ENCODE measurements at regions not wholly inside any gene's neighbourhood (a gene's known extent, or its start where the extent isn't known, plus 50 kb on each side); places are given as distances from the start of the nearest gene placed in this dataset.

DNA sequence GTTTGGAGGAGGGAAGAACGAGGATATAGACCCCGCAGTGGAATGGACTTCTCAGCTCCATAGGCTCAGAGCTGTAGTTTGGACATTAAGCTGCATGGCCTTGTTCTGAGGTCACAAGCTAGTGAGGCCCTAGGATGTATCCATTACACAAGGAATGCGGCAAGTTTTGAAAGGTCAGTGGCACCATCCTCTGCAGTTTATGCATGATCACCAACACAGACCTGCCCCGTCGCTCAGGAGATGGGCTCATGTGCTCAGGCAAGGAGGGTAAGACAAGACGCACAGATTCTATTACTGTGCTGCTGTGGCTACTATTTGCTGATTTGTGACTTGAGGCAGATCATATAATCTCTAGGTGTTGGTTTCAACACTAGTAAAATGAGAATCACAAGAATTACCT is 110.9 kb downstream of the FAM161A start:
- H3K27me3 ChIP-seq (ENCODE audit: control insufficient read depth in 4 of 4, insufficient read depth in 4 of 4, low read length in 3 of 4): no peaks in the 10 kb centered on the region

DNA sequence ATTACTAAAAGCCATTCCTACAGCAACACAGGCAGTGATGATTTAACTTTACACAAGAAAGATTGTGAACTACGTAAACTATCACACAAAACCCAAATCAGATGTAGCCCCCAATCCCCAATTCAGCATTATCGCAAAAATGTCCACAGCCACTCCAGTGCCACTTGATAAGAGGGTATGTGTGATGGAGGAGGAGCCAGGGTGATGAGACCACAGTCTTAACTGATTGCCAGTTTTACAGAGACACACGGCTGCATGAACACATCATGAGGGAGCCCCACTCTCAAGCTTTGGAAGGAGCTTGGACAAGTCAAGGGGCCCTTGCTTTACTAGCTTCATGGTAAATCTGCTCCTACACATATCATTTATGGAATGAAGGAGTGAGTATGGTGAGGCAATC is 116.0 kb downstream of the FAM161A start:
- 90% methylated on average over 3 of the region's 3 CpGs for WGBS
- Histone ChIP-seq H3K27ac (ENCODE audit: low read depth in 1 of 2, low read length in 2 of 2) (no peak overlapping the region), H3K27me3 (ENCODE audit: control insufficient read depth in 4 of 4, insufficient read depth in 4 of 4, low read length in 3 of 4) (no peaks in the 10 kb centered on the region), H3K36me3 (ENCODE audit: control insufficient read depth in 4 of 4, insufficient read depth in 3 of 4, low read depth in 1 of 4, low read length in 3 of 4) (no peaks in the 10 kb centered on the region), H3K4me1 (ENCODE audit: control insufficient read depth in 4 of 4, insufficient read depth in 4 of 4, low read length in 3 of 4) (no peaks in the 10 kb centered on the region), H3K9me3 (ENCODE audit: control insufficient read depth in 4 of 4, low read length in 3 of 4) (no peaks in the 10 kb centered on the region), H3K4me3 (ENCODE audit: low read depth in 1 of 3, low read length in 3 of 3) (no peak overlapping the region), H3K9ac (ENCODE audit: low read depth in 1 of 2, low read length in 2 of 2) (no peak overlapping the region)
- DNase-seq (ENCODE audit: low spot score): no peak
- TF ChIP-seq SP1 (IDR thresholded peaks at IDR 0.05) (no peak), GABPA (IDR thresholded peaks at IDR 0.05 in 1 of 2, conservative IDR thresholded peaks at IDR 0.05 in 1 of 2) (no peak), FOXA2 (IDR thresholded peaks at IDR 0.05) (no peak), HNF4G (IDR thresholded peaks at IDR 0.05) (no peak), TAF1 (conservative IDR thresholded peaks at IDR 0.05) (no peak), NR2F2 (IDR thresholded peaks at IDR 0.05) (no peak), YY1 (IDR thresholded peaks at IDR 0.05) (no peak), HNF4A (conservative IDR thresholded peaks at IDR 0.05) (no peak), RAD21 (IDR thresholded peaks at IDR 0.05) (no peak), JUND (IDR thresholded peaks at IDR 0.05) (no peak), RXRA (IDR thresholded peaks at IDR 0.05) (no peak)
- TF ChIP-seq, protein P1, sequence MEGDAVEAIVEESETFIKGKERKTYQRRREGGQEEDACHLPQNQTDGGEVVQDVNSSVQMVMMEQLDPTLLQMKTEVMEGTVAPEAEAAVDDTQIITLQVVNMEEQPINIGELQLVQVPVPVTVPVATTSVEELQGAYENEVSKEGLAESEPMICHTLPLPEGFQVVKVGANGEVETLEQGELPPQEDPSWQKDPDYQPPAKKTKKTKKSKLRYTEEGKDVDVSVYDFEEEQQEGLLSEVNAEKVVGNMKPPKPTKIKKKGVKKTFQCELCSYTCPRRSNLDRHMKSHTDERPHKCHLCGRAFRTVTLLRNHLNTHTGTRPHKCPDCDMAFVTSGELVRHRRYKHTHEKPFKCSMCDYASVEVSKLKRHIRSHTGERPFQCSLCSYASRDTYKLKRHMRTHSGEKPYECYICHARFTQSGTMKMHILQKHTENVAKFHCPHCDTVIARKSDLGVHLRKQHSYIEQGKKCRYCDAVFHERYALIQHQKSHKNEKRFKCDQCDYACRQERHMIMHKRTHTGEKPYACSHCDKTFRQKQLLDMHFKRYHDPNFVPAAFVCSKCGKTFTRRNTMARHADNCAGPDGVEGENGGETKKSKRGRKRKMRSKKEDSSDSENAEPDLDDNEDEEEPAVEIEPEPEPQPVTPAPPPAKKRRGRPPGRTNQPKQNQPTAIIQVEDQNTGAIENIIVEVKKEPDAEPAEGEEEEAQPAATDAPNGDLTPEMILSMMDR (IDR thresholded peaks at IDR 0.05; ENCODE audit: low read depth, low read length, missing input control): no peak
- TF ChIP-seq, protein P2, sequence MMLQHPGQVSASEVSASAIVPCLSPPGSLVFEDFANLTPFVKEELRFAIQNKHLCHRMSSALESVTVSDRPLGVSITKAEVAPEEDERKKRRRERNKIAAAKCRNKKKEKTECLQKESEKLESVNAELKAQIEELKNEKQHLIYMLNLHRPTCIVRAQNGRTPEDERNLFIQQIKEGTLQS (IDR thresholded peaks at IDR 0.05): no peak
- TF ChIP-seq, protein P3, sequence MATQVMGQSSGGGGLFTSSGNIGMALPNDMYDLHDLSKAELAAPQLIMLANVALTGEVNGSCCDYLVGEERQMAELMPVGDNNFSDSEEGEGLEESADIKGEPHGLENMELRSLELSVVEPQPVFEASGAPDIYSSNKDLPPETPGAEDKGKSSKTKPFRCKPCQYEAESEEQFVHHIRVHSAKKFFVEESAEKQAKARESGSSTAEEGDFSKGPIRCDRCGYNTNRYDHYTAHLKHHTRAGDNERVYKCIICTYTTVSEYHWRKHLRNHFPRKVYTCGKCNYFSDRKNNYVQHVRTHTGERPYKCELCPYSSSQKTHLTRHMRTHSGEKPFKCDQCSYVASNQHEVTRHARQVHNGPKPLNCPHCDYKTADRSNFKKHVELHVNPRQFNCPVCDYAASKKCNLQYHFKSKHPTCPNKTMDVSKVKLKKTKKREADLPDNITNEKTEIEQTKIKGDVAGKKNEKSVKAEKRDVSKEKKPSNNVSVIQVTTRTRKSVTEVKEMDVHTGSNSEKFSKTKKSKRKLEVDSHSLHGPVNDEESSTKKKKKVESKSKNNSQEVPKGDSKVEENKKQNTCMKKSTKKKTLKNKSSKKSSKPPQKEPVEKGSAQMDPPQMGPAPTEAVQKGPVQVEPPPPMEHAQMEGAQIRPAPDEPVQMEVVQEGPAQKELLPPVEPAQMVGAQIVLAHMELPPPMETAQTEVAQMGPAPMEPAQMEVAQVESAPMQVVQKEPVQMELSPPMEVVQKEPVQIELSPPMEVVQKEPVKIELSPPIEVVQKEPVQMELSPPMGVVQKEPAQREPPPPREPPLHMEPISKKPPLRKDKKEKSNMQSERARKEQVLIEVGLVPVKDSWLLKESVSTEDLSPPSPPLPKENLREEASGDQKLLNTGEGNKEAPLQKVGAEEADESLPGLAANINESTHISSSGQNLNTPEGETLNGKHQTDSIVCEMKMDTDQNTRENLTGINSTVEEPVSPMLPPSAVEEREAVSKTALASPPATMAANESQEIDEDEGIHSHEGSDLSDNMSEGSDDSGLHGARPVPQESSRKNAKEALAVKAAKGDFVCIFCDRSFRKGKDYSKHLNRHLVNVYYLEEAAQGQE (IDR thresholded peaks at IDR 0.05): no peak

More for the DNA sequence above, 110.9 kb downstream of the FAM161A start:
- TF ChIP-seq RXRA (IDR thresholded peaks at IDR 0.05): no peak
- no peak for TF ChIP-seq EGR1 (IDR thresholded peaks at IDR 0.05; ENCODE audit: low read depth in 2 of 2)
- no peak for TF ChIP-seq JUND (IDR thresholded peaks at IDR 0.05)
- TF ChIP-seq, protein P3 (IDR thresholded peaks at IDR 0.05): no peak
- no peak for TF ChIP-seq FOXA2 (IDR thresholded peaks at IDR 0.05)
- TF ChIP-seq, protein P4, sequence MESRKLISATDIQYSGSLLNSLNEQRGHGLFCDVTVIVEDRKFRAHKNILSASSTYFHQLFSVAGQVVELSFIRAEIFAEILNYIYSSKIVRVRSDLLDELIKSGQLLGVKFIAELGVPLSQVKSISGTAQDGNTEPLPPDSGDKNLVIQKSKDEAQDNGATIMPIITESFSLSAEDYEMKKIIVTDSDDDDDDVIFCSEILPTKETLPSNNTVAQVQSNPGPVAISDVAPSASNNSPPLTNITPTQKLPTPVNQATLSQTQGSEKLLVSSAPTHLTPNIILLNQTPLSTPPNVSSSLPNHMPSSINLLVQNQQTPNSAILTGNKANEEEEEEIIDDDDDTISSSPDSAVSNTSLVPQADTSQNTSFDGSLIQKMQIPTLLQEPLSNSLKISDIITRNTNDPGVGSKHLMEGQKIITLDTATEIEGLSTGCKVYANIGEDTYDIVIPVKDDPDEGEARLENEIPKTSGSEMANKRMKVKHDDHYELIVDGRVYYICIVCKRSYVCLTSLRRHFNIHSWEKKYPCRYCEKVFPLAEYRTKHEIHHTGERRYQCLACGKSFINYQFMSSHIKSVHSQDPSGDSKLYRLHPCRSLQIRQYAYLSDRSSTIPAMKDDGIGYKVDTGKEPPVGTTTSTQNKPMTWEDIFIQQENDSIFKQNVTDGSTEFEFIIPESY (IDR thresholded peaks at IDR 0.05): no peak
- no peak for TF ChIP-seq RAD21 (IDR thresholded peaks at IDR 0.05)
- TF ChIP-seq, protein P2 (IDR thresholded peaks at IDR 0.05): no peak
- TF ChIP-seq GABPA (IDR thresholded peaks at IDR 0.05 in 1 of 2, conservative IDR thresholded peaks at IDR 0.05 in 1 of 2): no peak
- no peak for TF ChIP-seq SP1 (IDR thresholded peaks at IDR 0.05)
- TF ChIP-seq, protein P5, sequence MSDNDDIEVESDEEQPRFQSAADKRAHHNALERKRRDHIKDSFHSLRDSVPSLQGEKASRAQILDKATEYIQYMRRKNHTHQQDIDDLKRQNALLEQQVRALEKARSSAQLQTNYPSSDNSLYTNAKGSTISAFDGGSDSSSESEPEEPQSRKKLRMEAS (IDR thresholded peaks at IDR 0.05): no peak
- TF ChIP-seq FOXA1 (IDR thresholded peaks at IDR 0.05): no peak
- no peak for TF ChIP-seq YY1 (IDR thresholded peaks at IDR 0.05)
- TF ChIP-seq TAF1 (conservative IDR thresholded peaks at IDR 0.05): no peak
- no peak overlapping the region for H3K27ac ChIP-seq (ENCODE audit: low read depth in 1 of 2, low read length in 2 of 2)
- no peaks in the 10 kb centered on the region for H3K4me1 ChIP-seq (ENCODE audit: control insufficient read depth in 4 of 4, insufficient read depth in 4 of 4, low read length in 3 of 4)
- no peak overlapping the region for H3K9ac ChIP-seq (ENCODE audit: low read depth in 1 of 2, low read length in 2 of 2)
- DNase-seq (ENCODE audit: low spot score): no peak
- no peak overlapping the region for H3K4me3 ChIP-seq (ENCODE audit: low read depth in 1 of 3, low read length in 3 of 3)
- 91% methylated on average over 6 of the region's 6 CpGs for WGBS
- H3K36me3 ChIP-seq (ENCODE audit: control insufficient read depth in 4 of 4, insufficient read depth in 3 of 4, low read depth in 1 of 4, low read length in 3 of 4): no peaks in the 10 kb centered on the region
- no peaks in the 10 kb centered on the region for H3K9me3 ChIP-seq (ENCODE audit: control insufficient read depth in 4 of 4, low read length in 3 of 4)

Measured in liver (tissue), 8 donors.